Subcutaneous abdominal adipose tissue (tissue), 5 donors: ENCODE measurements at regions not wholly inside any gene's neighbourhood (a gene's known extent, or its start where the extent isn't known, plus 50 kb on each side); places are given as distances from the start of the nearest gene placed in this dataset.

Experiments used
- H3K27ac ChIP-seq: one replicate; pipeline ENCODE4 v1.7.0; 2013; ENCODE audit warnings: low read depth, mild to moderate bottlenecking, inconsistent platforms, low read length, moderate library complexity
- H3K27me3 ChIP-seq, 5 donors: one replicate each; pipeline ENCODE4 v1.7.0; 2013; ENCODE audit warnings: low read length in 5 of 5, inconsistent platforms in 1 of 5; ENCODE audit not compliant: control insufficient read depth in 5 of 5, insufficient read depth in 4 of 5
- H3K36me3 ChIP-seq, 5 donors: one replicate each; pipeline ENCODE4 v1.7.0; 2013; ENCODE audit warnings: low read length in 5 of 5; ENCODE audit not compliant: control insufficient read depth in 5 of 5, insufficient read depth in 5 of 5
- H3K4me1 ChIP-seq, 5 donors: one replicate each; pipeline ENCODE4 v1.7.0; 2013; ENCODE audit warnings: low read length in 5 of 5, mild to moderate bottlenecking in 3 of 5, moderate library complexity in 1 of 5; ENCODE audit not compliant: control insufficient read depth in 5 of 5, insufficient read depth in 5 of 5
- H3K4me3 ChIP-seq, 5 donors: one replicate each; pipeline ENCODE4 v1.7.0; 2013; ENCODE audit warnings: low read length in 5 of 5, low read depth in 1 of 5
- H3K9ac ChIP-seq, 5 donors: one replicate each; pipeline ENCODE4 v1.7.0; 2013; ENCODE audit warnings: low read length in 5 of 5, mild to moderate bottlenecking in 4 of 5, moderate library complexity in 3 of 5
- H3K9me3 ChIP-seq, 5 donors: one replicate each; pipeline ENCODE4 v1.7.0; 2013; ENCODE audit warnings: low read length in 5 of 5; ENCODE audit not compliant: control insufficient read depth in 5 of 5
- donor health status: healthy.
- donor health status: healthy.
- donor health status: healthy.
- donor health status: healthy.
- donor health status: healthy.

DNA sequence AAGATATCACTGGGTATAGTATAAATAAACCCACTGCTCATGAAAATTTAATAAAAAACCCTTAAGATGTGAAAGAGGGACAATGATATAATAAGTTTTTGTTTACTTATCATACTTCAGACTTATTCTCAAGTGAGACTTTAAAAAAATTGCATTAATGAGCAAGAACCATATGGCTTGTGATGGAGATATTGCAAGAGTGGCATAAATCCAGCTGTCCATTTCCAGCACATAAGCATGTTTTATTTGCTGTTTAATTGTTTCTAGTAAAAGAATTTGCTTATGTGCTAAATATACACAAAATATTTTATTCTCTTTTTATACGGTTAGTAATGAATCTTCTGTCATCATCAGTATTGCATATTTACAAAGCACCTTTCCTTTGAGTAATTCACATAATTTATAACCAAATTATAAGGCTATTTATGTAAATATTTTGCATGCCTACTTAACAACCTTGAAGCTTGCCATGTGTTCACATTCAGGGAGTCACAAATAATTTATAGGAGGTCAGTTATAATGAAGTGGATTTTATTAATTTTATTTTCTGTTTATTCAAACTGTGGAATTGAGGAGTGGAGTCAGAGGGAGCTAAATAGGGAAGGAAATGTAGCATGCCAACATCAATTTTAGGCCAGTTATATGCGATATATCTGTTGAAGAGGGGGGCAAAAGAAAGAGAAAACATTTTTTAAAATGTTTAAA, 318.5 kb upstream of the CWC22 start:
- no peaks in the 10 kb centered on the region for H3K9me3 ChIP-seq
- no peaks in the 10 kb centered on the region for H3K36me3 ChIP-seq
- H3K9ac ChIP-seq, result no peak overlapping the region
- no peak overlapping the region for H3K4me3 ChIP-seq
- H3K4me1 ChIP-seq, result no peaks in the 10 kb centered on the region
- no peak overlapping the region for H3K27ac ChIP-seq
- H3K27me3 ChIP-seq, result no peaks in the 10 kb centered on the region

DNA sequence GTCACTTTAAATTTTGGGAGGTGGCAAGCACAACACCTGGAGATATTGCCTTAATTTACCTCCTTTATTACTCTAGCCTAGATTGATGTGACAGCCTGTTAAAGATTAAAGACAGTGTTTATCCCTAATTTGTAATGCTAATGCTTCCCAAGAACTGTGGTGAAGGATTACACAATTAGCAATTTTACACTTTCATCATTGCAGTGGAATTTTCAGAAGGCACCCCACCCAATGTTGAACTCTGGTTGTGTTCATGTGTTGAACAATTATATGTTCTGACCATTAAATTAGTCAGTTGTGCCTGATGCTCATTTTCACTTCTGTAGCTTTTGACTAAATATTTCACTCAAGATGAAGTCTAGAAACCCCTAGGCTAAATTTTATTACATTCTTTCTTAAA, 317.1 kb upstream of the CWC22 start:
- no peaks in the 10 kb centered on the region for H3K27me3 ChIP-seq
- no peak overlapping the region for H3K9ac ChIP-seq
- no peak overlapping the region for H3K27ac ChIP-seq
- no peaks in the 10 kb centered on the region for H3K4me1 ChIP-seq
- peaks cover 0 to 3% (median 0%) of the 10 kb centered on the region in 5 donors for H3K9me3 ChIP-seq
- no peaks in the 10 kb centered on the region for H3K36me3 ChIP-seq
- H3K4me3 ChIP-seq, result no peak overlapping the region

DNA sequence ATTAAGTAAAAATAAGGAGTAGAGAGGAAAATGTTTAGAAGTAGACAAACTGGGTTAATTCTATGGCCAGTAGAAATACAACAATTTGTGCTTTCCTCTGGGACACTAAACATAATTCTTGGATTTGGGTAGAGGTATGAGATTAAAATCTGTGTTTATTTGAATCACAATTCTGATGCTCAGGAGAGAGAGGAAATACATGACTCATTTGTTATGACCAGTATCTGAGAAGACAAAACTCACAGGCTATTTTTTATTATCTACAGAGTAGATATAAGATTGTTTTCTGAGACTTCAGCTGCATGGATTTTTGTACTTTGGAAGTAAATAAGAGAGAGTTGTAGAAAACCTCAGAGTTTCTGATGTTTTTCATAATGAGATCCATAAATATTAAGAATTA, 315.7 kb upstream of the CWC22 start:
- H3K9ac ChIP-seq, result no peak overlapping the region

DNA sequence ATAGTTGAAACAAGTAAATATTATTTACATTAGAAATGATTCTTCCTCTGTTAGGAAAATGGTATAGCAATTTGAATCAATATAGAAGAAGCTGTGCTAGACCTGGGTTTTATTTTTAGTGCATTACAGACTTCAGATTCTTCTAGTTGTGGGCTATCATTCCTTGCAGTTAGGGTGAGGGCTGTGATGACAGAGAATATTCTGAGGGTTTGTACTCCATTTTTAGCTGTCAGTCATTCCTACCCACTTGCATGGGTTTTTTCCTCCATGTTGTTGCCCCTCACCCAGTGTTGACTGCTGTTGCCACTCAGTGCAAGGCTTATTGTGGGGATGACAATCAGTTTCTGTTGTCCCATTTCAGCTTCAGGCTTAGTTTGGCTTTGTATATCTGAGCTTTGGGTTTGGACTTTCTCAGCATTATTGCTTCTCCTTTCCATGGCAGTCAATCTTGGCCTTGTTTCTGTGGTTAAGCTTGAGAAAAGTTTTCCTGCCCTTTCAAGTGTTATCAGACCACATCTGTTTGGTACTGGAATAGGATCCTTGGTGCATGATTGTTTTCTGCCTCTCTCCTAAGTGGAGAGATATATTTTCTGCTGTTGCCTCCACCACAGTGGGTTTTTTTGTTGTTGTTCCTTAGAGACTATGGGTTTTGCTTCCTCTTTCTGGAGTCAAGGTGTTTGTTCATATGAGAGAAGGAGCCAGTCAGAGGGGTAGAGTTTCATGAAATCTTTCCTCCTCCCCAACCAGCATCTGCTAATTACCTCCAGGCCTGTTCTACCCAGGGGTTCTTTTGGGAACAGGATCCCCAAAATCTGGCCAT, 312.7 kb upstream of the CWC22 start:
- Histone ChIP-seq H3K4me1 (no peaks in the 10 kb centered on the region), H3K4me3 (no peak overlapping the region), H3K36me3 (no peaks in the 10 kb centered on the region), H3K9ac (no peak overlapping the region), H3K9me3 (peaks cover 0 to 7% (median 2%) of the 10 kb centered on the region in 5 donors), H3K27me3 (no peaks in the 10 kb centered on the region), H3K27ac (no peak overlapping the region)

More for the DNA sequence above, 315.7 kb upstream of the CWC22 start:
- H3K27me3 ChIP-seq, result no peaks in the 10 kb centered on the region
- H3K4me3 ChIP-seq, result no peak overlapping the region
- no peak overlapping the region for H3K27ac ChIP-seq
- H3K4me1 ChIP-seq, result no peaks in the 10 kb centered on the region
- H3K9me3 ChIP-seq, result peaks cover 0 to 3% (median 0%) of the 10 kb centered on the region in 5 donors
- H3K36me3 ChIP-seq, result no peaks in the 10 kb centered on the region

DNA sequence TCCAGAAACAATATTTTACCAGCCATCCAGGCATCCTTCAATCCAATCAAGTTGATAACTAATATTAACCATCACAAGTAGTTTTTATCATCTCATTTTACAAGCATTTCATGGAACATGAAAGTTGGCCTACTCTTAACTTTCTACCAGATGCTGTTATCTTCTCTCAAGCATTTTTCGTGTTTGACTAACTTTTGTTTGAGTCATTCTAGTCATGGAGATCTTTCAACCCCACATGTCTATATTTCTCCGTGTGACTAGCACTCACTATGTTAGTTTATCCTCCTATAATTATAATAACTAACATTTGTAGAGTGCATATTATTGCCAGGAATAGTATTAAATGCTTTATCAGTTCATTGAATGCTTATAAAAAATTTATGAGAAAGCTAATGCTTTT, 307.0 kb upstream of the CWC22 start:
- Histone ChIP-seq H3K36me3 (no peaks in the 10 kb centered on the region), H3K4me1 (no peaks in the 10 kb centered on the region), H3K4me3 (no peak overlapping the region), H3K9me3 (peaks cover 0 to 7% (median 0%) of the 10 kb centered on the region in 5 donors), H3K27ac (no peak overlapping the region), H3K9ac (no peak overlapping the region), H3K27me3 (no peaks in the 10 kb centered on the region)

DNA sequence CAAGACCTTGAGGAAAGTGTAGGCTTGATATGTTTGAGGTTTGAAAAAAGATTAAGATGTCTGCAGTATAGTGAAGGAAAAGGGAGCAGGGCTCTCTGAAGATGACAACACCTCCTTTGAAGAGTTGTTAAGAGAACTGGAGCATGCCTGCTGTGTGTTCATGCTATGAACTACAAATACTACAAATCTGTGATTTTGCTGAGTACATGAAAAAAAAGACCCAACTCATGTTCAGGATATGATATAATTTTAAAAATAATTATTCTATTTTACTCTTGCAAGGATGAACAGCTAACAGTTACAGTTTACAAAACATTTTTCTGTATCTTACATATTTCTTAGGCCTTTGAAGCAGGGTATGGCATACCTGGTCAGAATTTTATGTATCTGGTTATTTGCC, 305.4 kb upstream of the CWC22 start:
- Histone ChIP-seq H3K9me3 (peaks cover 0 to 7% (median 0%) of the 10 kb centered on the region in 5 donors), H3K4me3 (no peak overlapping the region), H3K27ac (no peak overlapping the region), H3K4me1 (no peaks in the 10 kb centered on the region), H3K9ac (no peak overlapping the region), H3K36me3 (no peaks in the 10 kb centered on the region), H3K27me3 (no peaks in the 10 kb centered on the region)

DNA sequence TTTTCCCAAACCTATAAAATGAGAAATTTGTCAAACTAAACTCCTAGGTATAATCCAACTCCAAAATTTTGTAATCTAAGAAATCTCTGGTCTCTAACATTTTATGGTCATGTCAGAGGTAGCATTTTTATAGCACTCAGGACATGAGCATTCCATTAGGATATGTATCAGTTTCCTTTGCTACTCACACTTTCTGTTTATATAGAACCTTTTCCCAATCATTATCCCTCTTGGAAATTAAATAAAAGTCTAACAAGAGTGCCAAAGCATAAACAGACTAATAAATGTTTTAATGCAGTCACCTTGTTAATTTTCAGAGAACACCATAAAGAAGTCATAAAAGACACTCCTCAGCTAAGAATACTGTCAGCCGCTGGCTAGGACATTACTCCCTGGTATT, 300.0 kb upstream of the CWC22 start:
- no peaks in the 10 kb centered on the region for H3K36me3 ChIP-seq
- no peaks in the 10 kb centered on the region for H3K27me3 ChIP-seq
- no peaks in the 10 kb centered on the region for H3K4me1 ChIP-seq
- H3K27ac ChIP-seq, result no peak overlapping the region
- H3K9ac ChIP-seq, result no peak overlapping the region
- no peak overlapping the region for H3K4me3 ChIP-seq
- no peaks in the 10 kb centered on the region for H3K9me3 ChIP-seq

DNA sequence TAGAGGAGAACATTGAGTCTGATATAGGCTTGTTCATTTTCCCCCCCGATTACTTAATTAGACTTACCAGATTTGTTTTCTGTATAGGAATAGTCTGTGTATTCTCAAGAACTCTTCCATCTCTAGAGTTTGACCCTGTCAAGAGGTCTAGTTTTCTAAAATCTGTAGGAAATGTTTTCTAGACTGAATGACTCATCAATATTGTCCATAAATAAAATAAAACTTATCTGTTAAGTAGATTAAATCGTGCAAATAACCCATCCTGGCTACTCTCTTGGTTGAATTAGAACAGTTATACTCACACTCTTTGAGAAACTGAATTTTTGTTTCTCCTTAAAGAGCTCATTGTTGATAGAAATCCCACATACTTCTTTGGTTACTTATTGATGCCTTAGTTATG, 299.2 kb upstream of the CWC22 start:
- Histone ChIP-seq H3K9ac (no peak overlapping the region), H3K4me1 (no peaks in the 10 kb centered on the region), H3K4me3 (no peak overlapping the region), H3K9me3 (no peaks in the 10 kb centered on the region), H3K36me3 (no peaks in the 10 kb centered on the region), H3K27ac (no peak overlapping the region), H3K27me3 (no peaks in the 10 kb centered on the region)

DNA sequence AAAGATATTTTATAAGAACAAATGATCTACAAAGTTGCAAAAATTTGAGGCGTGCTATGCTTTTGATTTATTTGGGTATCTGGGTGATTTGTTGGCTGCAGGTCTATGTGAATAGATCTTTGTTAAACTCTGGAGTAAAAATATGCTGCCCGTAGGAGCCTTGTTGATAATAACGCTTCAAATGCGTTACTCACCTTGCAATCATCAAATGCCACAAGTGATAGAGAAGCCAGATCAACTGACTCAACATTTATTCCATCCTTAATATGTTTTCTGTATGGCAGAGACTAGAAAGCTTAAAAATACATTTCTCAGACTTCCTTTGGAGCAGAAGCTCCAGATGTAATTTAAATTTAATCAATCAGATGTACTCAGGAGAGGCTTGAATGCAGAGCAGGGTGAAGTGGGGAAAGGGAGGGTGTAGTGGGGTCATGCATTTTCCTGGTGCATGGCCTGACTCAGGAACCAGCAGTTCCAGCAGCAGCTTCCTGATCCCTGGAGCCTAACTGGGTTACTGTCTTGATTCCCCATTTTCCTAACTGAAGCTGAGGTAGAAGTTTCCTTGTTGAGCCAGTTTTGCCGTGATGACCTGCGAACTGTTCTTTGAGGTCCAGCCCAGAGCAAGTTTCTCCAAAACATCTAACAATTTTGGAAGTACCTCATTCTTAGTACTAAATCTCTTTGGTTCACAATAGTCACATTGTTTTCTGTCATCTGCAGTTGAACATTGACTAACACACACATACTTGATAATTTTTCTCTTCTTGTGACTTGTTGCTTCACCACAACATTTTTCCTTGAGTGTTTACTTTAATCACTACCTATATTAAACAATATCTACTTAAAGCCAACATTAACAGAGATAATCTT, 284.7 kb upstream of the CWC22 start:
- Histone ChIP-seq H3K9me3 (no peaks in the 10 kb centered on the region), H3K27me3 (no peaks in the 10 kb centered on the region), H3K9ac (no peak overlapping the region), H3K4me1 (no peaks in the 10 kb centered on the region), H3K4me3 (no peak overlapping the region), H3K36me3 (no peaks in the 10 kb centered on the region), H3K27ac (no peak overlapping the region)

DNA sequence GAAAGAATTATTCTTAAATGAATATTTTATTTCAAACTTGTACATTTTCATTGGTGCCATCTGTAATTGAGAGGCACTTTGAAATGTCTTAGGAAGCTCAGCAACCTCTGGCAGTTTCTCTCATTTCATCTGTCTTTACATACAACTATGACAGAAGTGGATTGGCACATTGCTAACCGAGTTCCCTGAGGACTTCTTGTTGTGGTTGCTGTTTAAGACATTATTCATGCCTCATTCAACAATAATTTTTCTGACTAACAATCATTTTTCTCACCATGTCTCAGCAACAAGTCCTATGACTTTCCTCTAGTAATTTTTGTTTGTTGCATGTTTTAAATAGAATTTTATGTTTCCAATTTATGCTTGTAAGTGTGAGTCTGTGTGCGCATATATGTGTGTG, 284.0 kb upstream of the CWC22 start:
- H3K9me3 ChIP-seq, result no peaks in the 10 kb centered on the region
- H3K36me3 ChIP-seq, result no peaks in the 10 kb centered on the region
- no peak overlapping the region for H3K27ac ChIP-seq
- H3K27me3 ChIP-seq, result no peaks in the 10 kb centered on the region
- H3K9ac ChIP-seq, result no peak overlapping the region
- H3K4me1 ChIP-seq, result no peaks in the 10 kb centered on the region
- H3K4me3 ChIP-seq, result no peak overlapping the region
